ENCODE measurements at regions not wholly inside any gene's neighbourhood (a gene's known extent, or its start where the extent isn't known, plus 50 kb on each side); places are given as distances from the start of the nearest gene placed in this dataset.

GRCh38 chr18:72672364-72673184 lies 128.4 kb upstream of the CBLN2 start:
- DNase-seq (ENCODE audit: low spot score) (no peak), ATAC-seq (ENCODE audit: low read depth) (no peak)
- H3K36me3 ChIP-seq (ENCODE audit: low read depth) = no peaks in the 10 kb centered on the region
- H3K4me1 ChIP-seq (ENCODE audit: insufficient read depth, poor library complexity, severe bottlenecking) = no peaks in the 10 kb centered on the region
- H3K27ac ChIP-seq (ENCODE audit: poor library complexity, severe bottlenecking) = no peak overlapping the region
- H3K4me3 ChIP-seq (ENCODE audit: severe bottlenecking) = no peak overlapping the region
- H3K9me3 ChIP-seq (ENCODE audit: severe bottlenecking) = no peaks in the 10 kb centered on the region
- H3K27me3 ChIP-seq (ENCODE audit: insufficient read depth, poor library complexity, severe bottlenecking) = no peaks in the 10 kb centered on the region
- peak; percentile 77 for TF ChIP-seq CTCF (IDR thresholded peaks at IDR 0.05; ENCODE audit: poor library complexity, severe bottlenecking)

GRCh38 chr18:72667932-72668331 lies 123.8 kb upstream of the CBLN2 start:
- H3K27ac ChIP-seq (ENCODE audit: poor library complexity, severe bottlenecking) = no peak overlapping the region
- H3K4me1 ChIP-seq (ENCODE audit: insufficient read depth, poor library complexity, severe bottlenecking) = no peaks in the 10 kb centered on the region
- no peak overlapping the region for H3K4me3 ChIP-seq (ENCODE audit: severe bottlenecking)
- no peaks in the 10 kb centered on the region for H3K27me3 ChIP-seq (ENCODE audit: insufficient read depth, poor library complexity, severe bottlenecking)
- no peaks in the 10 kb centered on the region for H3K9me3 ChIP-seq (ENCODE audit: severe bottlenecking)
- ATAC-seq (ENCODE audit: low read depth) (no peak), DNase-seq (ENCODE audit: low spot score) (no peak)
- TF ChIP-seq CTCF (IDR thresholded peaks at IDR 0.05; ENCODE audit: poor library complexity, severe bottlenecking) = no peak
- H3K36me3 ChIP-seq (ENCODE audit: low read depth) = no peaks in the 10 kb centered on the region

DNA sequence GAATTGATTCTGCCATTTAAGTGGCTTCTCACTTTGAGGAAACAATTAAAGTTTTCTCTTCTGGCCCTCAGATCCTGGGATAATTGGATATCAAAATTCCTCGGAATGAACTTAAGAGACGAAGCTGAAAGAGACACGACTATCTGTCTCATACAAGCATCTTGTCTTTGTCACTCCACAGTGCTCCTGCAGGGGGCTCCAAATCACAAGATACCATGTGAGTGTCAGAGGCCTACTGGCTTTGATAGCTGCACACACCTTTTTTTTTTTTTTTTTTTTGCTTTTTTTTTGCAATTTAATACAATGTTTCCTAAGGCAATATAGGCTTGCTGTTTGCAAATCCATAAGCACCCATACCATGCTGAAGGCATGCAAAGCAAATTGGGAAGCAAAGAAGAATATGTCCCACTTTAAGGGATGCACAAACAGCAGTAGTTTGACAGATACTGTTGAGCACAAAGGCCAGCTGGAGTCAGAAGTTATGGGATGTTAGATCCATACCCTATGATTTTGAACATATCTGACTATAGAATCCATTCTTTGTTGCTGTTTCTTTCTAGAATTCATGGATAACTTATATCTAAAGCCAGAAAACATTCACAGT lies 109.0 kb upstream of the CBLN2 start:
- DNase-seq (ENCODE audit: low spot score) (no peak), ATAC-seq (ENCODE audit: low read depth) (peak; percentile 64; the same call in 1 of the 3 replicates)
- peak; percentile 67 for TF ChIP-seq CTCF (IDR thresholded peaks at IDR 0.05; ENCODE audit: poor library complexity, severe bottlenecking)
- Histone ChIP-seq H3K36me3 (ENCODE audit: low read depth) (no peaks in the 10 kb centered on the region), H3K4me1 (ENCODE audit: insufficient read depth, poor library complexity, severe bottlenecking) (no peaks in the 10 kb centered on the region), H3K9me3 (ENCODE audit: severe bottlenecking) (no peaks in the 10 kb centered on the region), H3K27ac (ENCODE audit: poor library complexity, severe bottlenecking) (no peak overlapping the region), H3K4me3 (ENCODE audit: severe bottlenecking) (no peak overlapping the region), H3K27me3 (ENCODE audit: insufficient read depth, poor library complexity, severe bottlenecking) (no peaks in the 10 kb centered on the region)

DNA sequence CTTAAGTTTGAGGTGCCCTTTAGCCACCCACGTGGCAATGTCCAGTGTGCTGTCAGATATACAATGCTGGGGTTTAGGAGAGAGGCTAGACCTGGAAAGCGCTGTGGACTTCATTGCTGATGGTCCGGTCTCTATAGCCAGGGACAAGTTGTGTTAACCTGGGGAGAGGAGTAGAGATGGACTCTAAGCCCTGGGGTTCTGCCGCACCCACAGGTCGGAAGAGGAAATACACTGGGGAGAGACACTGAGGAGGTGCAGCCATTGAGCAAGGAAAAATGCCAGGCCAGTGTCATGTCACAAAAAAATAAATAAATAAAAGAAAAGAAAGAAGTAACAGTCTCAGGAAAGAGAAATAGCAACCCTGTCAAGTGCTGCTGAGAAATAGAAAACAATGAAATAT lies 106.9 kb upstream of the CBLN2 start:
- H3K4me1 ChIP-seq (ENCODE audit: insufficient read depth, poor library complexity, severe bottlenecking) = no peaks in the 10 kb centered on the region
- no peaks in the 10 kb centered on the region for H3K27me3 ChIP-seq (ENCODE audit: insufficient read depth, poor library complexity, severe bottlenecking)
- no peak for TF ChIP-seq CTCF (IDR thresholded peaks at IDR 0.05; ENCODE audit: poor library complexity, severe bottlenecking)
- no peak overlapping the region for H3K27ac ChIP-seq (ENCODE audit: poor library complexity, severe bottlenecking)
- ATAC-seq (ENCODE audit: low read depth) (no peak), DNase-seq (ENCODE audit: low spot score) (no peak)
- H3K36me3 ChIP-seq (ENCODE audit: low read depth) = no peaks in the 10 kb centered on the region
- no peaks in the 10 kb centered on the region for H3K9me3 ChIP-seq (ENCODE audit: severe bottlenecking)
- no peak overlapping the region for H3K4me3 ChIP-seq (ENCODE audit: severe bottlenecking)

DNA sequence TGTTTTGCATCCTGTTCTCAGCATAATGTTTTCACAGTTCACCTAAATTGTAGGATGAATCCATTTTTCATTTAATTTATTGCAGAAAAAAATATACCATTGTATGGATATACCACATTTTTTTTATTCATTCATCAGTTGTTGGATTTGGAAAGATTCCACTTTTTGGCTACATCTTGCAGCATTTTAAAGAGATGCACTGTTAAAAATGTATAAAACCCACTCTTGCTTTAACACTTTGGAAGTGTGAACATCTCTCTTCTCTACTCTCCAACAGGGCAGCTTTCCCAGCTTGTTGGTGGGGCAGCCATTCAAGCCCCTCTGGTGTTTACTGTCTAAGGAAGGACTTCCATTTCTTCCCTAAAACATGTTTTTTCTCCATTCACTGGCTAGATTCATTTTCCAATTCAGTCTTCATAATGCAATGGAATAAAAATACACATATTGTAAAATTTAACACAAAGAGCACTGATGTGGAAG lies 104.4 kb upstream of the CBLN2 start:
- no peaks in the 10 kb centered on the region for H3K4me1 ChIP-seq (ENCODE audit: insufficient read depth, poor library complexity, severe bottlenecking)
- no peak for TF ChIP-seq CTCF (IDR thresholded peaks at IDR 0.05; ENCODE audit: poor library complexity, severe bottlenecking)

More for the DNA sequence above, 104.4 kb upstream of the CBLN2 start:
- no peaks in the 10 kb centered on the region for H3K36me3 ChIP-seq (ENCODE audit: low read depth)
- no peak overlapping the region for H3K4me3 ChIP-seq (ENCODE audit: severe bottlenecking)
- no peaks in the 10 kb centered on the region for H3K27me3 ChIP-seq (ENCODE audit: insufficient read depth, poor library complexity, severe bottlenecking)
- H3K27ac ChIP-seq (ENCODE audit: poor library complexity, severe bottlenecking) = no peak overlapping the region
- ATAC-seq (ENCODE audit: low read depth) = no peak
- no peak for DNase-seq (ENCODE audit: low spot score)
- H3K9me3 ChIP-seq (ENCODE audit: severe bottlenecking) = no peaks in the 10 kb centered on the region

Measured in RWPE2 (cell line).